ENCODE measurements at regions not wholly inside any gene's neighbourhood (a gene's known extent, or its start where the extent isn't known, plus 50 kb on each side); places are given as distances from the start of the nearest gene placed in this dataset.
"Not testable (repeated sequence)": the region's sequence is repeated elsewhere in the genome, so short reads cannot be mapped to it uniquely, and the experiment has no call there.

DNA sequence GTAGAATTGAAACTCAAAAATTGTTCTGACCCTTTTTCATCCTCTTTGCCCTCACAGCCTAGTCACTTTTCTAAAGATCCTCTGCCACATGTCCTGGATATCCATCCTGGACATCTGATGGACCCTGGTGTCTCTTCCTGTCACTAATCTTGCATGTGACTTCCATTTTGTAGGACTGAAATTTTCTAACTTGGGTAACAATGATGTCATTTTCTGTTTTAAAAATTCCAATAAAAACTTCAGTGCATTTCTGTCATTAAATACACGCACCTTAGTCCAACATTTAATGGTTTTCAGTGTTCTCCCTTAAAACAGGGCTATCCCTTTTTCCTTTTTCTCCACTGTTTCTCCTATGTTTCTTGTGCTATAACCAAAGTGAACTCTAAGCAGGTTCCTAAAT lies 684.9 kb upstream of the ANKRD30A start:
- DNase-seq: no peak

DNA sequence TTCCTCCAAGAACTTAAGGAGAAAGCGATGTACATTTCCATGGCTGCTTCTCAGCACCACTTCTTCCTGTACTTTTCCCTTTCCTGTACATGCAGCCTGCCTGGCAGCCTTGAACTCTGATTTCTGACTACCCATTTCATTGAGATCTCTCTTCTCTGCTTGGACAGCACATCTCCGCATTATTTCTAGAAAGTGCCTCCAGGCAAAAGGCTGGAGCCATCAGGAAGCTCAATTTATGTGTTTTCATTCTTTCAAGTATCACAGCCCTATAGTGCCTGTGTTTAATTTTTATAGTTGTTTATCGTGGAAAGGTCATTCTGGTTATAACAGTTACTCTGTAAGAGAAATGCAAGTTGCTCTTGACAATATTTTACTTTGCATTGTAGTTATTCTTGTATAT lies 688.0 kb upstream of the ANKRD30A start:
- DNase-seq: no peak

DNA sequence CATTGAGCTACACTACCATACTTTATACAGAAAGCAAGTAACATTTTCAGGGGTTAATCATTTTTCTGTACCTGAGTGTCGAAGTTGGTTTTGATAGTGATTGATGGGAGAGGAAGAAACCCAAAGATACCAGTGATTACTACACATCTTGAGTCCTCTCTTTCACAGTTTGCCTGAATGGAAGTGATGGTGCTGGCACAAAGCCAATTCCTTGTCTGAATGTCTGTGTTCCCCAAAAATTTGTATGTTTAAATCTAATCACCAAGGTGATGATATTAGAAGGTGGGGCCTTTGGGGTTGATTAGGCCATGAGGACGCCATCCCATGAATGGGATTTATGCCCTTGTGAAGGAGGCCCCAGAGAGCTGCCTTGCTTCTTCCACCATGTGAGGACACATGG lies 696.9 kb upstream of the ANKRD30A start:
- DNase-seq: no peak

DNA sequence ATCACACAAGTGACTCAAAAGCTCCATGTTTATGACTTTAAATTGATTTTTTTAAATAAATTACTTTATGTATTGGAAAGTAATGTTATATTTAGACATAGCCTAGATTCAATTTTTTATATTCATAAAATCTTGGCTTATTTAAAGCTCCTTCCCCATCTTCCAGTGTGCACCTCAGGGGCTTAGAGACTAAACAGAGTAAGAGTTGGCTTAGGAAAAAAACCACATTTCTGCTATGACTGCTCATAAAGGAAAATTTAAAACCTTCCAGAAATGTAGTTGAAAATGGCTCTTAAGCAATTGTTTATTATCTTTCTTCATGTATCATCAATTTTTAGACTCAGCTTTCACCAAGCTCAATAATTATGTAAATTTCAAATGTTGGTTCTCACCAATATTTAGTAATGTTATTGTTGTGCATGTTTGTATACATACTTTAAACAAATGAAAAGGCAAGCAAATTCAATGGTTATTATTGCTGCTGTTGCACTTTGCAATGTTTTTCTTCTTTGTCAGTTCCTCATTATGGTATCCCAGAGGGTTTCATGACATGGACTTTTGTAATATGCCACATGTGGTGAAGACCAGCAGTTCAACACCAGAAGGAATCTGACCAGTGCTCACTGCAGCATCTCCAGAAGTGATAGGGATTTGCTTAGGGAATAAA lies 700.1 kb upstream of the ANKRD30A start:
- no peak for DNase-seq

DNA sequence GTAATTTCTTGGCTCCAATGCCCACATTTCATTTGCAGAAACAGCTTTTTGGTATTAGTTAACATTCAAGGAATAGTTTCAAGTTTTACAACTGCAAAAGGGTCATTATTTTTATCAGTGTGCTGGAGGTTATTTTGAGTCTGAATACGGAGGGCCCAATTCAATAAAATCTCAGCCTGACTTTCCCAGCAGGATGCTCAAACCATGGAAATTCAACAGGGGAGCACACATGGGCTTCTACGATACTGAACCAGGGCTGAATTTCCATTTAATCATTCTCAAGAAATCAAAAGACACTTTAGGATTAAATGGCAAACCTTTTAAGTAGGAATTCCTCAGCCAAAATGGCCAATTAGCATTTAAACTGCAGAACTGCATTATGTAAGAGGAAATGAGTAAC lies 700.9 kb upstream of the ANKRD30A start:
- DNase-seq: no peak

DNA sequence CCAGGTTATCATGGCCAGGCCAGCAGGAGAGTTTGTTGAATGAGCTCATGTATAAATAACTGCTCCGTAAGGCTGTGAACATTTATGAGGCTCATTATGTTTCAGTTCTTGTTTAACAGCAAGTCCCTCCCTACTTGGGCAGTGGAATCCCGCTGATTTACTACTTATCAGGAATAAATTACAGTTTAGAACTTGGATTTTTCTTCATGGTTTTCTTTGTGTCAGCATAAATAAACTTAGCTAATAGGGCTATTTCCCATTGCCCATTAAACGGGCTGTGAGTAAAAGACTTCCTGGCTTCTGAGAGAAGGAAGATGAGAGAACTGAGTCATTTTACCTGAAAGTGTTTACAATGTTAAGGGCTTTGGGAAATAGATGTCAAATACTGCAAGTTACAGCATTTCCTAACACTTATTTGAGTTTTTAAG lies 701.6 kb upstream of the ANKRD30A start:
- no peak for DNase-seq

DNA sequence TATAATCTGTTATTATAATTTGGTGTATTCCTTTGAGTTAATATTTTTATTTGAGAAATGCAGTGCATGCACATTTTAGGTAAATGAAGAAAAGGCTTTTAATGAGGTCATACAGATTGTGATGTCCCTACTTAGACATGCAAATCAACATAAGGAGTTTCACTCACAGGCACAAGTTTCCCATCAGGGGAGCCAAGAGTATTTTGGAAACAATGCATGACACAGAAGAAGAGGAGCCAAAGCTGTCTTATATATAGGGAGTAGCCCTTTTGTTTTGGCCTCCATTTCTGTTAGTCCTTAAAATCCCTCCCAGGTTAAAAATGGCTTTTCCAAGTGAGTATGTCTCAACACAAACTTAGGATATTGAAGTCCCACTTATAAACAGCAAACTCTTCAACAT lies 703.4 kb upstream of the ANKRD30A start:
- no peak for DNase-seq

DNA sequence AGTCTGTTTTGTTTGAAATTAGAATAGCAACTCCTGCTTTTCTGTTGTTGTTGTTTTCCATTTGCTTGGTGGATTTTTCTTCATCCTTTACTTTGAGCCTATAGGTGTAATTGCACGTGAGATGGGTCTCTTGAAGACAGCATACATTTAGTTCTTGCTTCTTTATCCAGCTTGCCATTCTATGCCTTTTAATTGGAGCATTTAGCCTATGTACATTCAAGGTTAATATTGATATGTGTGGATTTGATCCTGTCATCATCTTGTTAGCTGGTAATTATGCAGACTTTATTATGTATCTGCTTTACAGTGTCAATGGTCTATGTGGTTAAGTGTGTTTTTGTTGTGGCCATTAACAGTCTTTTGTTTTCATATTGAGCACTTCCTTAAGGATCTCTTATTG lies 708.9 kb upstream of the ANKRD30A start:
- no peak for DNase-seq

DNA sequence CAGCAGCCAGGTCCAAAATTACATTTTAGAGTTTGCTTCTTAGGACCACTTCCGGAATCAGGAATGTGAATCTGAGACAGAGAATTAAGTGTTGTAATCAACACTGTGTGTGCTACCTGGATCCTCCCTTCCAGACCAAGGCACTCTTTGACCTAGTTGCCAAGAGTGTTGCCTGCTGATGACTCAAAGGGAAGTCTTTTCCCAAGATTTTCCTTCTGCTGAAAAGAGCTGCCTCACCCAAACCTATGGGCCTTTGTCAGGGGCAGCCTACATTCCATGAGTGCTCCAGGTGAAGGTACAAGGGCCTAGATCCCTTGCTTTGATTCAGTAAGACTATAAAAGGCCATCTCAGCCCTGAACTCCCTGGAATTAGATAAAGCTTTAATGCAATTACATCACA lies 712.5 kb upstream of the ANKRD30A start:
- DNase-seq: no peak

DNA sequence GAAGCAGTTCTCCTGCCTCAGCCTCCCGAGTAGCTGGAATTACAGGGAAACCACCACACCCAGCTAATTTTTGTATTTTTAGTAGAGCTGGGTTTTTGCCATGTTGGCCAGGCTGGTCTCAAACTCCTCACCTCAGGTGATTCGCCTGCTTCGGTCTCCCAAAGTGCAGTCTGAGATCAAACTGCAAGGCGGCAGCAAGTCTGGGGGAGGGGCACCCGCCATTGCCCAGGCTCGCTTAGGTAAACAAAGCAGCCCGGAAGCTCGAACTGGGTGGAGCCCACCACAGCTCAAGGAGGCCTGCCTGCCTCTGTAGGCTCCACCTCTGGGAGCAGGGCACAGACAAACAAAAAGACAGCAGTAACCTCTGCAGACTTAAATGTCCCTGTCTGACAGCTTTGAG lies 725.2 kb upstream of the ANKRD30A start:
- not testable (repeated sequence) for DNase-seq

DNA sequence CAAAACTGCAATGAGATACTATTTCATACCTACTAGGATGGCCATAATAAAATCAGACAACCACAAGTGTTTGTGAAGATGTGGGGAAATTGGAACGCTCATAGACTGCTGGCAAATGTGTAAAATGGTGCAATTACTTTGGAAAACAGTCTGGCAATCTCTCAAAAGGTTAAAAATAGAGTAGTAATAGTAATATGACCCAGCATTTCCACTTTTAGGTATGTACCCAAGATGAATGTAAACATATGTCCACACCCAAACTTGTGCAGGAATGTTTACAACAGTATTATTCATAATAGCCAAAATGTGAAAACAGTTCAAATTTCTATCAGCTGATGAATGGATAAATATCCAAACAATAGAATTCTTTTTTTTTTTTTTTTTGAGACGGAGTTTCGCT lies 731.6 kb upstream of the ANKRD30A start:
- DNase-seq: no peak

DNA sequence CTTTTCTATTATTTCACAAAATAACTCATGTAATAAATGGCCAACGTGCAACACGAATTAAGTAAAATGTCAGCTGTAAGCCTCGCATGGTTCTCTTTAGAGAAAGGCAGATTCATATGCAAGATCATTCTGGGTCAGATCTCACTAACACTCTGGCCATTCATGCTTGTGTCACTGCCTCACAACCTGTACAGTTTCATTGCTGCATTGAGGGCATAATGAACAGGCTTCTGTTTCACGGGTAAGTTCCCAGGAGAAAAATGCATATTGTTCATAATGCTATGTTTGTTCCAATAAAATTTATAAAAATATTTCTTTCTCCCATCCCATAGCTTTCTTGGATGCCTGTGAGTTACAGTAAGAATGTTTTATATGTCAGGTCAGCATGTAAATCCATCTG lies 734.0 kb upstream of the ANKRD30A start:
- DNase-seq: no peak

DNA sequence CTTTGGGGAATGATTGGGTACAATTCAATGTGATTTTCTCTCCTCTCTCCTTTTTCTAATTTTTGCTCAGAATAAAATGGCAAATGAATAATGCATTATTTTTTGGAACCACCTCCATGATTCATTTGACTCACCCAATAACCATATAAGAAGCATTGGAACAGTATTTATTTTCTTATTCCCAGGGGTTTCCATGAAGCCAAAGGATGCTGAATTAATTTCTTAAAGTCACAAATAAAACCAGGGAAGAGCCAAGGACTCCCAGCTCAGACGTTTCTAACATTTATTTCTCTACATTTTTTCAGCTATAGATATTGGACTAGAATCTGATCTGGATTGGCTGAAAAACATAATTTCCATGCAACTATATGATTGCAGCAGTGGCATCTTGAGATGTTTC lies 735.2 kb upstream of the ANKRD30A start:
- DNase-seq: no peak

DNA sequence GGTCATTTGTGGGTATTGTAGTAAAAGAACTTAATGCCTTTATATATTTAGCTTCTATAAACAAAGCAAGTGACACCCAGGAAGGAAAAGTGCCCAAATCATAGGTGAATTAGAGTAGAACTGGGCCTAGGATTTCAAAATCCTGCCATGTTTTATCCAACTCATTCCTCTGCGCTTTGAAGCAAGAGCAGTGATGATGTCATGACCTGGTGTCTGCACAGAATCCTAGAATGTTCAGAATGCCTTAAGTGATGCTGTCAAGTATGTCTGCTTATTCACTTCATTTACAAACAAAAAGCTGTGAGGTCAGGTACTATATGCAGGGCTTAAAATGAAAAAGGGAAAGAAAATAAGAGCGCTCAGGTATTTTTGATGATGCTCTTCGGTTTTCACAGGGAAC lies 737.2 kb upstream of the ANKRD30A start:
- DNase-seq: no peak

DNA sequence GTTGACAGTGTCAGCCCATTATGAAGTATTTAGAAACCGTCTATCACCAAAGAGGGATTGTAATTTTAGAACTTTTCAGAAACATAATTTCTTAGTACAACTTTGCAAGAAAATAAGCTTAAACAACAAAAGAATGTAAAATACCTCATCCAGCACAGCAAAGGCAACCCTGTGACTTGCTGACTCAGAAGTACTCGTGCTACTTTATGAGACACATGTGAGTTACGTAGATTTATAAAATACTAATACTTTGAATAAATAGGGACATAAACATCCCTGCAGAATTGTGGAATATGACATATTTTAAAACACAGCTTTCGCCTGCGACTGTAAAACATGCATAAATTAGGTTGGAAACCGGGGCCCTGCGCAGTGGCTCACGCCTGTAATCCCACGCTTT lies 739.7 kb upstream of the ANKRD30A start:
- no peak for DNase-seq

DNA sequence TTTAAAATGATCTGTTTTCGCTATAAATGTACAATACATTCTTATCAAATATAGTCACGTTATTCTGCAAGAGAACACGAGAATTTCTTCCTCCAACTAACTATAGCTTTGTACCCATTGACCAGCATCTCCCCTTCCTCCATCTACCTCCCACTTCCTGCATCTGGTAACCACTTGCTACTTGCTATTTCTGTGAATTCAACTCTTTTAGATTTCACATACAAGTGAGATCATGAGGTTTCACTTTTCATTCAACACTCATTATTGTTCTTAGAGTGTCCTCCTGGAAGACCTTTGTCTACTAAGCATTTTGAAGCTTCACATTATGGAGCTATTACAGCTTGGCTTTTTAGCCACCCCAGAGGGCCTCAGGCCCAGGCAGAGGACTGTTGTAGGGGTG lies 741.3 kb upstream of the FZD8 start:
- DNase-seq: no peak

DNA sequence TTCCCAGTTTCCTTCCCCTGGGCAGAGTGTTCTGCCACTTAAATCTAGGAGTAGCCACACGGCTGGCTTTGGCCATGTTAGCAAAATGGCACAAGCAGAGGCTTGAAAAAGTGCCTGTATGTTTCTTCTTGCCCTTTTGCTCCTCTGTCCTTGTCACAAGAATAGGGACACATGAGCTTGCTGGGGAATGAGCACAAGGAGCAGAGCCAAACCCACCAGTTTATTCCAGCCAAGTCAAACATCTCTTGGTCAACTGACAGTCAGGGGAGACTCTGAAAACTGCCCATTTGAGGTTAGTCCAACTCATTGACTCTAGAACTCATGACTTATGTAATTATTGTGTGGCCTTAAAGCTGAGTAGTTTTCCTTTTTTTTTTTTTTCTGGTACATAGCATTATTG lies 739.7 kb upstream of the FZD8 start:
- no peak for DNase-seq

DNA sequence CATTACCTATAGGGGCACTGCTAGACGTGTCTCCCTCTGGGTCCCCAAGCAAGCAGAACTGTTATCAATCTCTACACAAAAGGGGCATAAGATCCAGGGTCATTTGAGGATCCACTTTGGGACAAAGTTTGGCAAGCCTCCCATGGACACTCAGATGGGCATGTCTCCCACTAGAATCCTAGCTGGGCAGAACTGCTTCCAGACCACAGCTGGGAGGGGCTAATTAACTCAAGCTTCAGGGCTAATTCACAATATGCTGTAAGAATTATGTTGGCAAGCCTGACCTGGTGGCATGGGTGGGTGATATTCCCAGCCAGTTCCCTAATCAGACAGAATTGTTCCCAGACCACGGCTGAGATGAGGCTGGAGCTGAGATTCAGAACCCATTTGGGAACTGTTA lies 738.4 kb upstream of the FZD8 start:
- no peak for DNase-seq

DNA sequence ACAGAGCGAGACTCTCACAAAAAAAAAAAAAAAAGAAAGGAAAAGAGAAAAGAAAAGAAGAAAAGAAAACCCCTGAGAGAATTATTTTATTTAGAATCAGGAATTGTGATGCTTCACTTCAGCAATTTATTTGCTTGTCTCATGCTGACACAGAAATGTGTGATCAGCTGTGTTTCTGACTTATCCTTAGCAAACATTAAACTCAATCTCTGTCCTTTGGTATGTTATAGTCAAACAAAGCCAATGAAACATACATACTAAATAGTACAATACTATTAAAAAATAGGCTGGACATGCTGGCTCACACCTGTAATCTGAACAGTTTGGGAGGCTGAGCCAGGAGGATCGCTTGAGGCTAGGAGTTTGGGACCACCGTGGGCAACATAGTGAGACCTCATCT lies 733.0 kb upstream of the FZD8 start:
- DNase-seq: no peak

DNA sequence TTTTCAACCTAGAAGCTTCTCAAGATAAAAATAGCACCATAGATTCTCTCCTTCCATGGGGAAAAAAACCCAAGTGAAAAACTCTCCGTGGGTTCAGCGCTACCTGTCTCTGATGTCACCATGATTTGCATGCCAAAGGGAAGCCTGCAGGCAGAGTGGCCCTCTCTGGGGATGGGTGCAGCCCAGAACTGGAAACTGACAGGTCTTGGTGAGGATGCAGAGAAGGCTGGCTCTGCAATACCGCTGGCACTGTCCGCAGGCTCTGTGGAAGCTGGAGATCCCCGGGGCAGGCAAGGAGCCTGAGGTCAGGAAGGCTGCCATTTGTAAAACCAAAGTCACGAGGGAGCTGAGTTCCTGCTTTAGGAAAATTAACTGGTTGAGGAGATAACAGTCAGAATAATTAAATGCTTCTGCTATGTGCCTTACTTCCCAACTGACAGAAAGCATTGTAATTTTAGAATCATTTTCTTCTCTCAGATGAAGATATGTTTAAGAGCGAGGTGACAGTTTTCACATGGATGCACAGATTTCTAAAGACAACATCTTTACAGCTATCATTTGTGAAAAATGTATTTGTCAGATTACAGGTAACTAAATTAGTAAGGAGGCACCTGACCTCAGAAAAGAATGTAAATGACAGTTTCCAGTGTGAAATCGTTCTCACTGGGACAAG lies 731.5 kb upstream of the FZD8 start:
- no peak for DNase-seq

DNA sequence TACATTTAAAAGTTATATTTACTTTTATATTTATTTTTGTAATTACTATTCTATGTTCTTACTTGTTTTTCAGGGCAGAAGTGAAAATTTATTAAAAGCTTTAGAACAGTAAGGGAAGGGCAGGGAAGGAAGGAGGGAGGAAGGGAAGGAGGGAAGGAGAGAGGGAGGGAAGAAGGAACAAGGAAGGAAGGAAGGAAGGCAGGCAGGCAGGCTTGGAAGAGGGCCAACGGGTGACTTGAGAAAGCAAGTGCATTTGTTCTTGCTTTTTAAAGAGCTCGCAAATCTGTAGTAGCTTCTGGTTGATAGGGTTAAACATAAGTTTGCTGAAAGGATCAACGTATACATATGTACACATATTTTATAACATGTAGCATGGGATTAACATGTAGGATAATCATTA lies 725.3 kb upstream of the FZD8 start:
- DNase-seq: no peak

DNA sequence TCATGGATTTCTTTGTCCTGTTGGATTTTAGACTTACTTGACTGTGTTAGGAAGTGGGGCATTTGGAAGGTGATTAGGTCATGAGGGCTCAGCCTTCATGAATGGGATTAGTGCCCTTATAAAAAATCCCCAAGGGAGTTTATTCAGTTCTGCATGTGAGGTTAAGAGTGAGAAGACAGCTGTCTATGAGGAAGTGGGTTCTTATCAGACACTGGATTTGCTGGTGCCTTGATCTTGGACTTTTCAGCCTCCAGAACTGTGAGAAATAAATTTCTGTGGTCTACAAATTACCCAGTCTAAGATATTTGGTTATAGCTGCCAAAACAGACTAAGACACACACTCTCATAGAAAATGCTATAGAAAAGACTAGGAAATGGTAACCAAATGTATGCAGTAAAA lies 724.7 kb upstream of the FZD8 start:
- DNase-seq: no peak

DNA sequence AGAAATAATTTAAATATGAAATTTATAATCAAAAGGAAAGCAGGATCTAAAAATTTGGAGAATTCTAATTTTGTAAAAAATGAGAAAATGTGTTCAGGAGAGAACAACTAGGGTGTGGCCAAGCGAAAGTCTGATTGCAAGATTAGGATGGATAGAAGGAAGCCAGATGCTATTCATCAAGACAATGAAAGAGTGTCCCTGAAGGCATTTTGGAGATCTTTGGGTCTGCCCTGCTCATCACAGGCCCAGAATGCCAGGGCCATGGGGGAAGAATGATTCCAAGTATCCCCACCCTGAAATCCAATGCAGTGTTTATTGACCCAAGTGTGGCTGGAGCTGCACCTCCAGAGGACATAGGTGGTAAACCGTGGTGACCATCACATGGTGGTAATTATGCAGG lies 724.0 kb upstream of the FZD8 start:
- DNase-seq: no peak

DNA sequence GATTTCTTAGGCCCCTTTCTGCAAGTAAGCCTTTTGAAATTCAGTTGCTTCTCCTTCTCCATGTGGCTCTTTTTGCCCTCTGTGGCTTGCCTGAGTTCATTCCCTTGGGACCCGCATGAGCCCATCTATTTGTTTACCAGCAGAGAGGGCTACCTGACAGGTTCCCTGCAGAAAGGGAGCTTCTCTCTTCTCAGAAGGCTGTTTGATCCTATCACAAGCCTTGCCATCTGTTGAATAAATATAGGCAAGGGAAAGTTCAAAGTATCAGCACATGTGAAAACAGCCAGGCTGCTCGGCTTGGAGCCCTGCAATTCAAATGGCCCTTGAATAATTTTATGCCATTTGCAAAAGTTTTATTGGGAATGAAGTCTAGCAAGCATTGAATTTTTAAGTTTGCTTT lies 720.2 kb upstream of the FZD8 start:
- DNase-seq: no peak

DNA sequence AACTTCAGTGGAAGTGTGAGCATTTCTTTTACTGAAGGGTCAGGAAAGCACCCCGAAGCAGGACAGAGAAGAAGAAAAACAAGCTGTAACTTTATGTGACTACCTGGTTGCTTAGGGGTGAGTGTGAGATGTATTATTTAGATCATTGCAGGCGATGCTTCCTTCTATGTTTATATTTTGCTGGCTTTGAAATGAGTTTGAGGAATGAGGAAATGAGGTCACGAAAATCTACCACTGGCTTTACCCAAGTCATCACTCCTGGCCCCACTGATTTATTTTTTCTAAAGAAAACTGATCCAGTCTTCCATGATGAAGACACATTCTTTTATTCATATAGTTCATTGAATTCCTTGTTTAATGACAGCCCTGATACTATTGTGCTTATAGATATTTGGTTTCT lies 716.6 kb upstream of the FZD8 start:
- DNase-seq: no peak

Measured in DMS79 treated with DMSO at 0.1 percent for 48 hours (cell line).